ENCODE measurements at regions not wholly inside any gene's neighbourhood (a gene's known extent, or its start where the extent isn't known, plus 50 kb on each side); places are given as distances from the start of the nearest gene placed in this dataset.
"Not testable (repeated sequence)": the region's sequence is repeated elsewhere in the genome, so short reads cannot be mapped to it uniquely, and the experiment has no call there.

DNA sequence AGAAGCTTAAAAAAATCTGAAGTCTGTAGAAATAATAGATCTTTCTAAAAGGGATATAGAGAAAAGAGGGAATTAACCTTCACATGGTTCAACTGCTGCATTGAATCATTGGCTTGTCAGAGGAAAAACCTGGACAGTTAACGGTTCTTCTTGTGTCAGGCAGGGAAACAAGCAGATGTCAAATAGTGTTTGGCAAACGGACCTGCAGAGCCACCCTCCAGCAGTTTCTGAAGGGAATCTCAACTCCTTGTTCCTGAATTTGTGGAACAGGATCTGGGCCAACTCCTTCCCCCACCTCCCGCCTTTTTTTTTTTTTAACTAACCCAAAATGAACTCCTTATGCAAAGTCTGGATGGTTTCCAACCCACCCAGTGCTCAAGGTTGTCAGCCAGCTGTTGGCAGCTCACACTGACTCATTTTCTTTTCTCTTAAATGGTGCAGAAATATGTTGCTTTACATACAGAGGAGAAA, 187.3 kb downstream of the CAND1 start:
- DNase-seq (ENCODE audit: low spot score) = no peak

DNA sequence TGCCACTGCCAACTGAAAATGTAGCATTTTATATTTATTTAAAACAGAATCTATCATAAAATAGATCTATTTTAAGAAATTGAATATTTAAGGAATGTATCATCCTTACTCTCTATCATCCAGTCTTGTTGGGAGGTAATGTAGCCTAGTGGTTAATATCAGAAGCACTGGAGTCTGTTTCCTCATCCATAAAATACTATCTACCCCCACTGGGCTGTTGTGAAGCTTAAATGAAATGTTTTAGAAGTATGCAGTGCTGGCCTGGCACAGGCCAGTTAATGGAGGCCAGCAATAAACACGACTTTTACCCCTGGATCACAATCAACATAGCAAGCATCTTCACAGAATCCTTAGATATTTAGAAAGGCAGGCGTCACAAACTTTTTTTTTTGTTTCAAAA, 188.0 kb downstream of the CAND1 start:
- no peak for DNase-seq (ENCODE audit: low spot score)

DNA sequence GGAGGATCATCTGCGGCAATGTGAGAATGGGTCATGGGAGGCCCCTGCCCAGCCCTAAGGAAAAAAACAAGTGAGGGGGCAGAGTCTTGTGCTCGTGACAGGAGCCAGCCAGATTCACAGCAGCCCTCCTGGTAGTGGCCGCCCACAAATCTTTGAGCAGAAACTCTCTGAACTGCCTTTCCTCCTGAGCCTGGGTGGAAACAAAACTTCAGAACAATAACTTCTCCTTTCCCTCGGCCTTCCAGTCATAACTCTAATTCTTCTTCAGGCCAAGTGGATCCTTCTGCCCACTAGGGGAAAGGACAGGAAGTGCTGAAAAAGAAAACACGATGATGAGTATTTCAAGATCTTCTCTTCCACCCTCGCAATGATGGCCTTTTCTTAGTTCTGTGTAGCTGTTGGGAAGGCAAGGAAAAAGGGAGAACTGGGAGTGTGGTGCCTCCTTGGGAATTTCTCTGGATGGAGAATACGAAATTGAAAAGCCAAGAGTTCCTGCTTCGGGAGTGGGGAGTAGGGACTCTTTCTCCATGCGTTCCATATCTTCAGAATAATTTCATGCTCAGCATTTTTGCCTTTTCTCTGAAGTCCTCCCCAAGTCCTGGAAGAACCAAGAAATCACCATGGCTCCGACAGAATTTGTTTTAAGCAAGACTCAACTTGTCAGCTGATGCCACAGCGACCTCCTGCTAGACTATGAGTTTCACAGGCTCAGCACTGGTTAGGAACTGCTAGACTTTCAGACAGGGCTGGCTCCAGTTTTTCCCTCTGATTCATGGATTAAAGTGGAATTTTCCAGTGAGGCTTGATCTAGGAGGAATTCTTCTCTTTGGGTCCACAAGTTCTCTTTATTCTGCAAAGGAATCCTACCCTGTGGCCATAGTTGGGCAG, 188.9 kb downstream of the CAND1 start:
- no peak for DNase-seq (ENCODE audit: low spot score)

DNA sequence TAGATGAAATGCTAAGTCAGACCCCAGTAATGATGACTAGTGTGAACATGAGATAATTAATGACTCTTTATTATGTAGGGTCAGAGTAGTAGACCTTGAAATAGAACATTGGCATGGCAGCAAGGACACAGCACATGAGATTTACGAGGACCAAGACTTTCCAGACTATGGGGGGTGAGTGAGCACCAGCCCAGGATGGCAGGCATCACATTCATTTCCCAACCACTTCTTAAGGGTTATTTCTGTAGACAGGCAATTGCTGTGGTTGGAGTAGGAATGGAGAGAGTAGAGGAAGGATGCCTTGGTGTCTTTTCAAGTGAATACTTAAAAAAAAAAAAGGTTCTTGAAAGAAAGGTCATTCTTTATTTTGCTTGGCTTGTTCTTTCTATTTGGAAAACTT, 189.4 kb upstream of the DYRK2 start:
- DNase-seq (ENCODE audit: low spot score) = no peak

DNA sequence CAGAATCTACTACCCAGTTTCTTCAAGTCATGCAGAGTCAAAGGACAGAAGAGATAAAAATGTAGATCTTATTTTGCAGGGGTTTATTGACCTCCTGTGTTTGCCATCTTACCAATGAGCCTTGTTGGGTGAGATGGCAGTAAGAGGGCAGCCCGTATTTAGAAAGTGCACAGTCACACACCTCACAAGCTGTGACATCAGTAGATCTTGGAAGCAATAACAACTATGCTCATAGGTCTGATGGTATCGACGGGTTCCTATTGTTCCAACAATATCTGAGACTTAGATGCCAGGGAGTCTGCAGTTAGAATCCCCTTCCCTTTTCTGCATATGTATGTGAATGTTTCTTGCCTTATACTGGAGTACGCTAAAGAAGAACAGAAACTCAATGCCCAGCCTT, 189.0 kb upstream of the DYRK2 start:
- no peak for DNase-seq (ENCODE audit: low spot score)

DNA sequence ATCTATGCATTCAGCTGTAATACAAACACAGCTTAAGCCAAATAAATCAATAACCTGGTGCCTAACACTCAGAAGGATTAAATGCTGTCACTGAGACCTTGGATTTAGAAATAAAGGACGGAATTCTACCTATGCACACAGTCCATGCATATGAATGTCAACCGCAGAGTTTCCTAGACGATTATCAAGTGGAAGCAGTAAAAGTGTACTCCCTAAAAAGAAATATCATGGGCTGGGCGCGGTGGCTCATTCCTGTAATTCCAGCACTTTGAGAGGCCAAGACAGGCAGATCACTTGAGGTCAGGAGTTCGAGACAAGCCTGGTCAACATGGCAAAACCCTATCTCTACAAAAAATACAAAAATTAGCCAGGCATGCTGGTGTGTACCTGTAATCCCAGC, 188.2 kb upstream of the DYRK2 start:
- DNase-seq (ENCODE audit: low spot score) = no peak

DNA sequence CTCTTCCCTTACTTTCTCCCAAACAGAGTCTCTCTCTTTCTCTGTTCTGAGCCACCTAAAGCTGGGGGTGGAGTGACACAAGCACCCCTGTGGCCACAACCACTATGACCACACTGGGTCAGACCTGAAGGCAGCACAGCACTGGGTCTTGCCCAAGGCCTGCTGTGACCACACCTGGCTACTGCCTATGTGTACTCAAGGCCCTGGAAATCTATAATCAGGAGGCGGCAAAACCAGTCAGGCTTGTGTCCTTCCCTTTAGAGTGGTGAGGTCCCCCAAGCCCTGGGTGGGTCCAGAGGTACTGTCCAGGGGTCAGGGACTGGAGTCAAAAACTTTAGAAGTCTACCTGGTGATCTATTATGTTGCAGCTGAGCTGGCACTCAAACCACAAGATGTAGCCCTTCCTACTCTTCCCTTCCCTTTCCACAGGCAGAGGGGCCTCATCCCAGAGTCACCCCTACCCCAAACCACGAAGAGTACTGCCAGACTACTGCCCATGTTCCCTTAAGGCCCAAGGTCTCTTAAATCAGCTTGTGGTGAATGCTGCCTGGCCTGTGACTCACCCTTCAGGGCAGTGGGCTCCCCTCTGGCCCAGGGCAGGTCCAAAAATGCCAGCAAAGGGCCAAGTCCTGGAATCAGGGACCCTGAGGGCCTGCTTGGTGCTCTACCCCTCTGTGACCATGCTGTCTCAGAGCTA, 179.8 kb upstream of the DYRK2 start:
- no peak for DNase-seq (ENCODE audit: low spot score)

DNA sequence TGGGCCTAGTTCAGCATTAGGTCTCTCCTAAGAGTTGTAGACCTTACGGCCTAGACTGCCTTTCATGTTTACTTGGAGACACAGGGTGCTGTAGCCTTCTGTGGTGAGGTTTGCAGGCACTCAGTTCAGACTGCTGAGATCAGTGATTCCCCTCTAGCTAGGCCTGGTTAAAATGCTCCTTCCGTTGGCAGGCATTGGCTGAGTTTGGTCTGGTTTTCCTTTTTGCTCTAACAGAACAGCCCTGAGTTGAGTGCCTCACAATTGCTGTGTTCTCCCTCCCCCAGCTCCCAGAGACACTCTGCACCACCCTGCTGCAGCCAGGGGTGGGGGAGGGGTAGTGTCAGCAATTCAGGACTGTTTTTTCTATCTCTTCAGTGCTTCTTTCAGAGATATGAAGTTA, 178.9 kb upstream of the DYRK2 start:
- DNase-seq (ENCODE audit: low spot score) = no peak

DNA sequence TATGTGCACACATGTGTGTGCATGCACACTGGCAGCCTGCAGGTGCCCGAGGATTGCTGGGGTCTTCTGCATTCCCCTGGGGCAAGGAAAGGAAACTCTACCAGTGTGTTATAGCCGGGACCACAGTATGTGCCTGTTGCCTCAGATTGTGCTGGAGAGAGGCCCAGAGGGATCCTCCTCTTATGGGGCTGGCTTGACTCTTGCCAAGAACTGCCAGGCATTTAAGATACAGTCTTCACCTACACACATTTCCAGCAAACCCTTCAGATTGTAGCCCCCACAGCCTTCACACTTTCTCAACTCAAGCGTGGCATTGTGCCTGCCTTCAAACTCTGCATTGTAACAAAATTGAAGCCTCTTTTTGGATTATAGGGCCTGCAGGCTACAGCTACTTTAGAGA, 176.7 kb upstream of the DYRK2 start:
- DNase-seq (ENCODE audit: low spot score) = no peak

DNA sequence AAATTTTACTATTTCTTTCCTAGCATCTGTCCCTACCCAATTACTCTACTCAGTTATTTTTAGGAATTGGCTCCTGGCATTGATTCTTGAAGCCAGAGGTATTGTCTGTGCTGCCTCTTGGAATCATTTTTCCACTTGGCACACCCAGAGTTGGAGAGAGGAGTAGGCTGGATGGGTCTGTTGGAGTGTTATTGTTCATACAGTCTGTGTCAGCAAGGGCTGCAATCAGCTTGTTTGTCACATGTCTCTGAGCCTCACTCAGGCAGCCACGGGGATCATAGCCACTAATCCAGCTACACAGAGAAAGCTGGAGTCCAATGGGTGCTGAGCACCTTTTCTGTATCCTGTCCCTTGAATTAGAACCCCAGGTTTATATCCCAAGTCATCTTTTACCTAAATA, 176.0 kb upstream of the DYRK2 start:
- no peak for DNase-seq (ENCODE audit: low spot score)

DNA sequence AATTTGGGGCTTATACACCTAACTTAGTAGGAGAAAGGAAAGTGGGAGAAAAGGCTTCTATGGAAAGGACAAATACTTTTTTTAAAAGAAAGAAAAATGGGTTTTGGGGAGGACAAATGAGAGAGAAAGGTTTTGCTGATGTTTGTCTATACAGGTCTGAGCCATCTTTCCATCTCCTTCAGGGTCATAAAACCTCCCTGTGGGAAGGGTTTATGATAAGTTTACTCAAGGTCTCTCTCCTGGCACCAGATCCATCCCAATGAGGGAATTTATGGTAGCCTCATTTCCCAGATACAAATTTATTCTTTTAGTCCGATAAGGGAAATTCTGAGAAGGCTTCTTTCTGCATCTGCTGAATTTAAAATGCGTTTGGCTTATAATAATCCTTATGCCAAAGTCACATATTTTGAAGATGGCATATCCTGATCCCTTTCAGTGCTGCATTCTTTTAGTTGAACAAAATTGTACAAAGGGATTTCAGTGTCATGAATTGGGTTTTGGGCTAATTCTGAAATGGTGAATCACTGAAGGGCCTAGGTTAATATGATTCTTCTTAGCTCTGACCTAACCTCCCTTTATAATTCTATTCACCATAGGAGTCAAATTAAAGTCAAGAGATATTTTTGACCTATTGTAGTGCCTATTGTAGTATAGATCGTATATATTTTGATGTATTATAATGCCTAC, 173.5 kb upstream of the DYRK2 start:
- no peak for DNase-seq (ENCODE audit: low spot score)

DNA sequence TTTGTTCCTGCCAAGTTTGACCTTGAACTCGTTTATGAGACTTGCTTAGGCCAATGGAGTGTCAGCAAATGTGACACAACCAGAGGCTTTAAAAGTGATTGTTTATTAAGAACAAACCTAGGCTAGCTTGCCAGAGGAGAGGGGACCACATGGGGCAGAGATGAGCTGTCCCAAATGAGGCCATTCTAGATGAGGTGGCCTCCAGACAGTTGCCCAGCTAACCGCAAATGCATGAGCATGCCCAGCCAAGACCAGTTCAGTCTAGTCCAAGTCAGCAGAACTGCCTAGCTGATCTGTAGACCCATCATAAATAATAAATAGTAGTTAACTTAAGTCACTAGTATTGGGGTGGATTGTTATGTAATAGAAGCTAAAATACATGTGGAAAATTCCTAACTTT, 172.8 kb upstream of the DYRK2 start:
- DNase-seq (ENCODE audit: low spot score) = no peak

DNA sequence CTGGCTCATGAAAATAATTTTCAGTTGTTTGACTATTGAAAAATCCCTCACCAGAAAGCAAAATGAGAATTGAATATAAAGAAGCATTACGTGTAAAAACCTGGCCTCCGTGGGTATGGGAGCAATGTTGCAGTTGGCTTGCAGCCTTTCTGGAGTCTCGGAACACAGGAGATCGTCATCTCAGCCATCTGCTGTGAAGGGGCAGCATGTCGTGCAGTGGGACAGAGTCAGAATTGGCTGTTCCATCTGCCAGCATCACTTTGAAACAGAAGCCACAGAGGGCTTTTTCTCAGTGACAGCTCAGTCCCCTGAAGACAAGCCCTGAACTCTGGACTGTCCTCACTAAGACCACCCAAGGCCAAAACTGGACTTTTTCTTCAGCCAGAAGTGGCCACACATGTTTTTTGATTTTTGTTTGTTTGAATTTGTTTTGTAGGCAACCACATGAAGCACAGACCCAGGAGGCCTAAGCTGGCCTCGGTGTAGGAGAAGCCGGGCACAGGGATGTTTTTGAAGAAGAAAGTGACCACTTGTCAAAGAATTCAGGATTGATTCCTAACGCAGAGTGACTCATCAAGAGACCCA, 170.8 kb upstream of the DYRK2 start:
- no peak for DNase-seq (ENCODE audit: low spot score)

DNA sequence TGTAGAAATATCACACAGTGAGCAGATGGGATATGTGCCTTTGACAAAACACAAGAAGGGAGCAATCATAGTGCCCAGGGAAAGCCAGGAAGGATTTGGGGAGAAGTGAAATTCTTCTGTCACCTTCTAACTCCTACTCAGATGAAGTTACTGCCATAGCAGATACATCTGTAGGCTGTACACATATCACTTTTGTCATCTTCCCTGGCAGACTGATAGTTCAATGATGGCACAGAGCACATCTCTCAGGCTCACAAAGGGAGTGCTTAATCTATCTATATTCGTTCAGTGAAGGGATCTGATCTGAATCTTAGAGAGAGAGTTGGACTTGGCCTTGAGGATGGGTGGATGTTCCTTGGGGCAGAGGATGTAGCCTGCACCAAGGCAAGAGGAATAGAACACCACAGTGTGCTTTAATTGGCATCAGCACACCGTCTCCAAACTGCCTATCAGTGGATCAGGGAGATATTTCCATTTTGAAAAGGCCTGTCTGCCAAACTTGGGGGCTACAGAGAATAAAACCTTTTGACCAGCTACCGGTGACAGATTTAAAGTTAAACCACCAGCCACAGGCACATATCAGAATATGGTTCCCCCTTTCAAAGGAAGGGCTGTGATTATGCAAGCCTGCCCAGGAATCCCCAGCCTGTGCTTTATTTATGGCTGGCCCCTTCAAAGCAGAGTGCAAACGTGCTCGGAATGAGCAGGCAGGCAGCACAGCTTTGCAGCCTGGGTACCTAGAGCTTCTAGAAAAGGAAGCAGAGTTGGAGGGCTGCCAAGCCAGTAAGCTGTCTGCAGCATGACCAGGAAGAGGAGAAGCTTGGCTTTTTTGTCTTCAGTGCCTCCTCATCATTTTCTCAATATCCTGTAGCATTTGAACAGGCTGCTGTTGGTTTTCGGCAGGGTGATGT, 165.5 kb upstream of the DYRK2 start:
- peak; percentile 84 for DNase-seq (ENCODE audit: low spot score)

DNA sequence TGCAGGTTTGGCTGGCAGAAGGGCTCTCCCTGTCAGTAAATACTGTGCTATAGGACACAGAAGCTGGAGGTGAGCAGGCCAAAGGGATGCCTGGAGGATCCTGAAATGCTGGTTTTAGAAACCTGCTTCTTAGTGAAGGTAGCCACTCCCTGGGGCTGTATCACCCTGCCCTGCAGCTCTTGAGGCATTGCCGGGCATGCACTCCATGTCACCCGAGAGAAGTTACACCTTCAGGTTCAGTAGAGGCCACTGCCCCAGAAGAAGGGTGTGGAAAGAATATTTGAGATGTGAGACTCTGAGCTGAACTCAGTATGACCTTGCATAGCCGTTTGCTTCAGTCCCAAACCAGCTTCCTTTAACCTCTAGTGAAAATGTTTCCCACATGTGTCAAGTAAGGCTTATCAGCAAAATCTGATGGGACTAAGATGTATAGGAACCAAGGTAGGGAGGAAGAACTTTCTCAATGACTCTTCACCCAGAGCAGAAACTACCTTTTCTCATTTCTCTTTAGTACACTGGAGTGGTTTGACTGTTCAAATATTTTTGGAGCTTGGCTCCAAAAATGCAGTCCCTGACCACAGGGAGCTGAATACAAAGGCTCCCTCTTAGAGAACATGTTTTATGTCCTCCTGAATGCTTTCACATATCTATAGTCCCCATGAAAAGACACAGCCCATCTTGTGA, 164.5 kb upstream of the DYRK2 start:
- no peak for DNase-seq (ENCODE audit: low spot score)

DNA sequence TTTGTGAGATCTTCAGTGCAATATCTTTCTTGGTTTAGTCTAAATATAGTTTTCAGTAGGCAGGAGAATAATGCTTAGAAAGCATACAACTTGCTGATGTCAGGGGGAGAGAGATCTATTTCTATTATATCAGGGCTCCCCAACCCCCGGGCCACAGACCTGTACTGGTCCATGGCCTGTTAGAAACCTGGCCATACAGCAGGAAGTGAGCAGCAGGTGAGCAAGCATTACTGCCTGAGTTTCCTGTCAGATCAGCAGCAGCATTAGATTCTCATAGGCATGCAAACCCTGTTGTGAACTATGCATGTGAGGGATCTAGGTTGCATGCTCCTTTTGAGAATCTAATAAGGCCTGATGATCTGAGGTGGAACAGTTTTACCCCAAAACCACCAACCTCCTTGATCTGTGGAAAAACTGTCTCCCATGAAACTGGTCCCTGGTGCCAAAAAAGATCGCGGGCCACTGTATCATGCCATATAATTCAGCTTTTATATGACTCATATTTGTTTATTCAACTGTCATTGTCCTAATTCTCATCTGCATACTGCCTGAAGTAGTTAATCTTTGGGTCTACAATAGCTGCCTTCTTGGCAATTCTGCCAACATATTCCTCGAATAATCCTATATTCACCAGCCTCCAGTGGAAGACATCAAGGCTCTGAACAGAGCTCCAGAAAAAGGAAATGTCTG, 163.6 kb upstream of the DYRK2 start:
- DNase-seq (ENCODE audit: low spot score) = peak; percentile 38

DNA sequence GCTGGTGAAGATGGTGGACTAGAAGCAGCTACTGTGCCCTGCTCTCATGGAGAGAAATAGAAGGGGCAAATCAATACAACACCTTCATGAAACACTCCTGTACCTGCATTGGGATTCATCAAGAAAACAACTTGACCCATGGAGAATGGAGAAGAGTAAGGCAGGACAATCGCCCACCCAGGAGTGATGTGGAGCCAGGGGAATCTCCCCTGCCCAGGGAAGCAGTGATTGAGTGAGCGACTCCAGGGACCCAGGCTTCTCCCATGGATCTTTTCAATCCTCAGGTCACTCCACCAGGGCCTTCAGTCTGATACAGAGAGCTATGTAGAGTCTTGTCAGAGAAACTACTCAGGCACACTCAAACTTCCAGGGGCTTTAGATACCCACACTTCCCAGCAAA, 161.9 kb upstream of the DYRK2 start:
- no peak for DNase-seq (ENCODE audit: low spot score)

DNA sequence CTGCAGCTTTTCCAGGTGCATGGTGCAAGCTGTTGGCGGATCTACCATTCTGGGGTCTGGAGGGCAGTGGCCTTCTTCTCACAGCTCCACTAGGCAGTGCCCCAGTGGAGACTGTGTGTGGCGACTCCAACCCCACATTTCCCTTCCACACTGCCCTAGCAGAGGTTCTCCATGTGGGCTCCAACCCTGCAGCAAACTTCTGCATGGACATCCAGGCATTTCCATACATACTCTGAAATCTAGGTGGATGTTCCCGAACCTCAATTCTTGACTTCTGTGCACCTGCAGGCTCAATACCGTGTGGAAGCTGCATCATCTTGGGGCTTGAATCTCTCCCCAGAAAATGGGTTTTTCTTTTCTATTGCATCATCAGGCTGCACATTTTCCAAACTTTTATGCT, 160.2 kb upstream of the DYRK2 start:
- not testable (repeated sequence) for DNase-seq (ENCODE audit: low spot score)

DNA sequence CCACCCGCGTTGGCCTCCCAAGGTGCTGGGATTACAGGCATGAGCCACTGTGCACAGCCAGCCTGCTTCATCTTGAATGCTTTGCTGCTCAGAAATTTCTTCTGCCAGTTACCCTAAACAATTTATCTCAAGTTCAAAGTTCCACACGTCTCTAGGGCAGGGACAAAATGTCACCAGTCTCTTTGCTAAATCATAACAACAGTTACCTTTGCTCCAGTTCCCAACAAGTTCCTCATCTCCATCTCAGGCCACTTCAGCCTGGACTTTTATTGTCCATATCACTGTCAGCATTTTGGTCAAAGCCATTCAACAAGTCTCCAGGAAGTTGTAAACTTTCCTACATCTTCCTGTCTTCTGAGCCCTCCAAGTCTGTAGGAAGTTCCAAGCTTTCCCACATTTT, 159.5 kb upstream of the DYRK2 start:
- DNase-seq (ENCODE audit: low spot score) = no peak

DNA sequence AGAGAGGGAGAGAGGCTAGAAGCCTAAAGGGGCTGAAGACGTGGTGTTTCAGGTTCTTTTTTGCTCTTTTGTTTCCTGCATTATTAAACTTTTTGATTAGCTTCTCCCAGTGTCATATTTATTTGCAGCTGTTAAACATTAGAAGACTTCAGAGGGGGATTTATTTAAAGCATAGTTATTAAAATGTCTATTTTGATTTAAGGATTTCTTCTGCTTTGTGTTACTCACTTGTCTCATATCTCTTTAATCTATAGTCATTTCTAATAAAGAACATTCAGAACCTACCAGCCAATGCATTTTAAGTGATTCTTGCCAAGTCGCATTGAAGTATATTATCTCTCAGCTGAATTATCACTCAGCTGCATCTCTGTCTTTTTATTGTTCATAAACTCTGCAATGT, 152.0 kb upstream of the DYRK2 start:
- no peak for DNase-seq (ENCODE audit: low spot score)

Measured in CD4-positive, alpha-beta T cell treated with Interleukin-2 at 100 ng/mL for 4 hours (primary cell).